ENCODE measurements at regions not wholly inside any gene's neighbourhood (a gene's known extent, or its start where the extent isn't known, plus 50 kb on each side); places are given as distances from the start of the nearest gene placed in this dataset.

DNA sequence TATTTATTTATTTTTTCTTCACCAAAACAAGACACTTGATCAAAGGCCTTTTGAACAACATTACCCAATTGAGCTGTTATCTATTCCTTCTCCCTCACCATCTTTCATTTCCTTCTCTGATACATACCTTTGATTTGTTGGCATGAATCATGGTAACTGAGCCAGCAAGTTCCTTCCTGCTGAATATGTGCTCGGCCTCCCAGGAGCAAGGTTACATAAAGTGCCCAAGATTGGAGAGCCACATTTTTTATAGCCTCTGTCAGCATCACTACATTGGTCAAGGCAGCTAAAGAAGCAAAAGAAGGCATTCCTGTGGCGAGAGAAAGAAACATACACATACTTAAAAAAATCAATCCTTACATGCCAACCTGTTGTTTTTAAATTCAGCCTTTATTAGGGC, 369.6 kb downstream of the CYLC2 start:
- TF ChIP-seq, protein P1, sequence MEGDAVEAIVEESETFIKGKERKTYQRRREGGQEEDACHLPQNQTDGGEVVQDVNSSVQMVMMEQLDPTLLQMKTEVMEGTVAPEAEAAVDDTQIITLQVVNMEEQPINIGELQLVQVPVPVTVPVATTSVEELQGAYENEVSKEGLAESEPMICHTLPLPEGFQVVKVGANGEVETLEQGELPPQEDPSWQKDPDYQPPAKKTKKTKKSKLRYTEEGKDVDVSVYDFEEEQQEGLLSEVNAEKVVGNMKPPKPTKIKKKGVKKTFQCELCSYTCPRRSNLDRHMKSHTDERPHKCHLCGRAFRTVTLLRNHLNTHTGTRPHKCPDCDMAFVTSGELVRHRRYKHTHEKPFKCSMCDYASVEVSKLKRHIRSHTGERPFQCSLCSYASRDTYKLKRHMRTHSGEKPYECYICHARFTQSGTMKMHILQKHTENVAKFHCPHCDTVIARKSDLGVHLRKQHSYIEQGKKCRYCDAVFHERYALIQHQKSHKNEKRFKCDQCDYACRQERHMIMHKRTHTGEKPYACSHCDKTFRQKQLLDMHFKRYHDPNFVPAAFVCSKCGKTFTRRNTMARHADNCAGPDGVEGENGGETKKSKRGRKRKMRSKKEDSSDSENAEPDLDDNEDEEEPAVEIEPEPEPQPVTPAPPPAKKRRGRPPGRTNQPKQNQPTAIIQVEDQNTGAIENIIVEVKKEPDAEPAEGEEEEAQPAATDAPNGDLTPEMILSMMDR (IDR thresholded peaks at IDR 0.05) = no peak
- TF ChIP-seq POLR2A (IDR thresholded peaks at IDR 0.05) = no peak
- no peak overlapping the region for H3K4me3 ChIP-seq (ENCODE audit: low read depth, poor library complexity, severe bottlenecking)
- no peak for DNase-seq (ENCODE audit: low spot score in 2 of 2)
- intact Hi-C loops (cut with DNase I; ENCODE audit: low total_unique reads) = no loop called here
- WGBS, 2 donors = 65 to 68% methylated on average over 2 of the region's 2 CpGs

DNA sequence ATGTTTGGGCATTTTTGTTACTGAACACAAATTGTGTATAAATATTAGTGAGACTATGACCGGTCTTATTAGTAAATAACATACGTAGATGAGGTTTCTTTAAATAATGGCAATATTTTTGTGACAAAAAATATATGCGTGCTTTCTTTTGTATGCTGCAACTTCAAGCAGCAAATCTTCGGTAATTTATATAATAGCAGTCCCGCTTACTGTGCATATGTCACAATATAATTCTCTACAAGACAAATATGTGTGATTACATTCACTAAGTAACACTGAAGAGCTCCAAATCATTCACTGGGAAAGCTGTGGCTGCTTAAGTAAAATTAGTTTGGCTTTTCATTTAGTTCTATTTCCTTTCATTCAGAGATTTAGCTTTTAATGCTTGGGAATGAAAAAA, 376.0 kb downstream of the CYLC2 start:
- WGBS, 2 donors = 75 to 88% methylated on average over 5 of the region's 5 CpGs
- DNase-seq (ENCODE audit: low spot score in 2 of 2) = no peak
- intact Hi-C loops (cut with DNase I; ENCODE audit: low total_unique reads) = no loop called here
- TF ChIP-seq, protein P1 (IDR thresholded peaks at IDR 0.05) = no peak
- no peak for TF ChIP-seq POLR2A (IDR thresholded peaks at IDR 0.05)
- no peak overlapping the region for H3K4me3 ChIP-seq (ENCODE audit: low read depth, poor library complexity, severe bottlenecking)

DNA sequence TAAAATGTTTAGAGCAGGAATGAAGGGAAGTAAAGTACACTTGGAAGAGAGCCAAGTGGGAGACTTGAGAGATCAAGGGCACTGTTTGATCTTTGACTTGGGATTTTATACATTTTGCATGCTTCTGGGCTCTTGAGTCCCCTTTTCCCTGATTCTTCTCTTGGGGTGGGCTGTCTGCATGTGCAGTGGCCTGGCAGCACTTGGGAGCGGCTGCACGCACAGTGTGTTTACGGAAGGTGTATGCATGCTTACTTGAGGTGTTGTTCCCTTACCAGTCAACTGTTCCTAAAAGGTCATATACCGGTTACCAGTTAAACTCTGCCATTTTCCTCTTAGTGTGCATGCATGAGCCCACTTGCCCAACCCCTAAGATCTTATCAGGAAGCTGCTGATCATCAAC, 377.7 kb downstream of the CYLC2 start:
- intact Hi-C loops (cut with DNase I; ENCODE audit: low total_unique reads) = no loop called here
- WGBS, 2 donors = 74 to 89% methylated on average over 4 of the region's 4 CpGs
- H3K4me3 ChIP-seq (ENCODE audit: low read depth, poor library complexity, severe bottlenecking) = no peak overlapping the region
- DNase-seq (ENCODE audit: low spot score in 2 of 2) = no peak
- no peak for TF ChIP-seq POLR2A (IDR thresholded peaks at IDR 0.05)
- TF ChIP-seq, protein P1 (IDR thresholded peaks at IDR 0.05) = no peak

DNA sequence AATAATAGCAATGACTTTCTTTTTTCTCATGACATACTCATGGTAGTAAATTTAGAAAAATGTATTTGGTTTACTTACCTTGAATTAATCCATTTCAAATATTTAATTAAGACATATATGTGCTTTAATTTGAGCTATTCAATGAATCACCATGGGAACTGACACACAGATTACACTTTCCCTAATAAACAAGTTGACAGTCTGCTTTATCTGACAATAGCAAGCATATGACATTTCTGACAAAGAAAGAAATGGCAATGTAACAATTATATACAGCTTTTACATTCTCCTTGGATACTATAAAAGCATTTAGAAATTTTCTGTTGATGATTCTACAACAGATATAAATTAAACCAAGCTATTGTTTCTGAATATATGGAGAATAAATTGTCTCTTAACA, 382.5 kb downstream of the CYLC2 start:
- TF ChIP-seq, protein P1 (IDR thresholded peaks at IDR 0.05) = no peak
- TF ChIP-seq POLR2A (IDR thresholded peaks at IDR 0.05) = no peak
- no peak for DNase-seq (ENCODE audit: low spot score in 2 of 2)
- no peak overlapping the region for H3K4me3 ChIP-seq (ENCODE audit: low read depth, poor library complexity, severe bottlenecking)
- intact Hi-C loops (cut with DNase I; ENCODE audit: low total_unique reads) = no loop called here

DNA sequence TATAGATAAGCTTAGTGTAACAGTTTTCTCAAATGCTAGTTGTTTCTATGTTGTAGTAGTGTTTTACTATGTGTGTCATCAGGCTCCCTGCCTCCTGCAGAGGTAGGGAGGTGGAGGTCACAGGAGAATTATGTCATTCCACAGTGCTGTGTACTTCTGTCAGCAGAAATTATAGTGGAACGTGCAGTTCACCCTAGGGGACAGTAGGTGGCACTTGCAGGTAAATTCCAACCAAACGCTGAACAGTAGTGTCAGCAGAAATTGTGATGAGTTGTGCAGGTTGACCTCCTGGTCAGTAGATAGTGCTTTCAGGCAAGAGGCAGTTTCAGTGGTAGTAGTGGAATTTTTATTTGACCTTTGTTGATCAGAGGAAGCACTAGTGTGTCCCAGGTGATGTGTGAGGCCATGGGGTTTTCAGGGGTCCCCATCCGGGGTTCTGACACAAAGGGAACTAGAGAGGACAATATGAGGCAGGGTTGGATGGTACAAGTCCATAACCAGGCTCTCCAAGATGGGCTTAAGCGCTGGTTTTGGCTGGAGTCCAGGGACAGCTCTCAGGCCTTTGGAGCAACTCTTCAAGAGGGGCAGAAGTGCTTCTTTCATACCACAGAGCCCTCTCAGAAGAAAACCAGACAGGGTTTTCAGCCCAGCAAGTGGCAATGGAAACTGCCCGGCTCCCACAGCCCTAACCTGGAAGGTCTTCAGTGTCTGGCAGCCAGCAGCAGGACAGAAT, 402.9 kb downstream of the CYLC2 start:
- H3K4me3 ChIP-seq (ENCODE audit: low read depth, poor library complexity, severe bottlenecking) = no peak overlapping the region
- no peak for DNase-seq (ENCODE audit: low spot score in 2 of 2)
- TF ChIP-seq POLR2A (IDR thresholded peaks at IDR 0.05) = no peak
- TF ChIP-seq, protein P1 (IDR thresholded peaks at IDR 0.05) = no peak
- intact Hi-C loops (cut with DNase I; ENCODE audit: low total_unique reads) = no loop called here
- 52 to 58% methylated on average over 5 of the region's 5 CpGs for WGBS, 2 donors

DNA sequence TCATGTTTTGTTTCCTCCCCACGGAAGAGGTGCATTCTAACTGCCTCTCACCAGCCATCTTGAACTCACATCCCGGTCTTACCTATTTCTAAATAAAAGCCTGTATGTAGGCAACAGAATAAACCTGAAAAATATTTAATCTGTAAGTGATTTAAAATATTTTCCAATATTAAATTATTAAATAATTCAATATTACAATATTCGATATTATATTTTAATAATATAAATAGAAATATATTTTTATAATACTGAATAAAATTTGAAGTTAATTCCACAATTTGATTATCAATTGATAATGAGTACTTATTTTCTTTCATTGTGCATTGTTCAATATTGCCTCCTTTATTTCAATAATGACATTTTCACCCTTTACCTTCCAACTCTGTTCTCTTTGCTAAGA, 404.4 kb downstream of the CYLC2 start:
- intact Hi-C loops (cut with DNase I; ENCODE audit: low total_unique reads) = no loop called here
- DNase-seq (ENCODE audit: low spot score in 2 of 2) = no peak
- 90 to 95% methylated on average over 3 of the region's 3 CpGs for WGBS, 2 donors
- no peak overlapping the region for H3K4me3 ChIP-seq (ENCODE audit: low read depth, poor library complexity, severe bottlenecking)
- TF ChIP-seq POLR2A (IDR thresholded peaks at IDR 0.05) = no peak
- TF ChIP-seq, protein P1 (IDR thresholded peaks at IDR 0.05) = no peak

All from lower leg skin (tissue), 4 donors.